Endothelial cell of umbilical vein (primary cell): ENCODE measurements at regions not wholly inside any gene's neighbourhood (a gene's known extent, or its start where the extent isn't known, plus 50 kb on each side); places are given as distances from the start of the nearest gene placed in this dataset.

Experiments used
- BruUV-seq: library from RNA; stranded (reverse); fragments of 400-500 nt; replicated peaks from 2 replicates; lab custom pipeline; 2021; lab: Mats Ljungman, UMichigan
- CTCF ChIA-PET: fragments of 300-600, 350-600 bp; sonication (Branson Sonifier 250); formaldehyde crosslinking; loops from one replicate; lab custom pipeline; 2021; ENCODE audit warnings: antibody characterized with exemption, inconsistent platforms; lab: Charles Lee
- POLR2A ChIA-PET: fragments of 300-600, 350-600 bp; sonication (Branson Sonifier 250); formaldehyde crosslinking; loops from one replicate; lab custom pipeline; 2021; ENCODE audit warnings: antibody characterized with exemption, inconsistent platforms; lab: Charles Lee
- DNase-seq: peaks from one replicate; pipeline ENCODE4 v3.0.0-alpha.2; 2011; ENCODE audit warnings: low read depth, low spot score
- FAIRE-seq: peaks from 2 replicates; lab custom pipeline; 2011; peaks lifted over from hg19 to GRCh38; lab: Jason Lieb, UNC
- H2AFZ ChIP-seq: 2 replicates; pipeline ENCODE4 v1.6.0; 2012; ENCODE audit warnings: low read depth, low read length, control low read depth, inconsistent platforms
- H3K27ac ChIP-seq: 2 replicates; pipeline ENCODE4 v1.5.1; 2011; ENCODE audit warnings: low read depth, mild to moderate bottlenecking, control low read depth, low read length, moderate library complexity; ENCODE audit not compliant: insufficient read depth
- H3K27me3 ChIP-seq, 2 experiments: 2 replicates each; pipeline versions ENCODE4 v1.6.0 to v1.6.1; 2011; ENCODE audit warnings: low read length in 2 of 2, mixed read lengths in 1 of 2; ENCODE audit not compliant: control insufficient read depth in 2 of 2, insufficient read depth in 2 of 2
- H3K36me3 ChIP-seq, 2 experiments: 2 replicates in 1 of 2; 3 replicates in 1 of 2; pipeline ENCODE4 v1.5.1; 2011; ENCODE audit warnings: low read length in 2 of 2, mild to moderate bottlenecking in 1 of 2, moderate library complexity in 1 of 2; ENCODE audit not compliant: control insufficient read depth in 2 of 2, insufficient read depth in 2 of 2; ENCODE audit errors: extremely low read depth in 1 of 2
- H3K4me1 ChIP-seq: 3 replicates; pipeline ENCODE4 v1.5.1; 2011; ENCODE audit warnings: mild to moderate bottlenecking, low read length; ENCODE audit not compliant: control insufficient read depth, insufficient read depth; ENCODE audit errors: extremely low read depth
- H3K4me2 ChIP-seq: 2 replicates; pipeline ENCODE4 v1.6.1; 2011; ENCODE audit warnings: low read length, control low read depth, mixed read lengths; ENCODE audit not compliant: insufficient read depth
- H3K4me3 ChIP-seq, 3 experiments: fragments of 200-600 bp in 1 of 3; sonication (generic), shearing (Covaris generic) in 1 of 3; replicated peaks in 1 of 3; 2 replicates each; pipeline ENCODE4 v1.5.1; 2011 to 2016; ENCODE audit warnings: control low read depth in 3 of 3, low read length in 3 of 3, mild to moderate bottlenecking in 2 of 3, inconsistent platforms in 1 of 3, low read depth in 1 of 3, moderate library complexity in 1 of 3; ENCODE audit not compliant: insufficient read depth in 1 of 3
- H3K79me2 ChIP-seq: 2 replicates; pipeline ENCODE4 v1.6.0; 2012; ENCODE audit warnings: low read length, inconsistent platforms; ENCODE audit not compliant: control insufficient read depth, insufficient read depth
- H3K9ac ChIP-seq: replicated peaks from 2 replicates; pipeline ENCODE3; 2011; ENCODE audit warnings: low read length, control low read depth; ENCODE audit not compliant: insufficient read depth; ENCODE audit errors: extremely low read depth
- H3K9me1 ChIP-seq: replicated peaks from 3 replicates; pipeline ENCODE4 v1.6.0; 2011; ENCODE audit warnings: mild to moderate bottlenecking, low read length; ENCODE audit not compliant: control insufficient read depth, insufficient read depth; ENCODE audit errors: extremely low read depth
- H3K9me3 ChIP-seq: replicated peaks from 2 replicates; pipeline ENCODE4 v1.5.1; 2012; ENCODE audit warnings: low read length, inconsistent platforms; ENCODE audit not compliant: control insufficient read depth, insufficient read depth
- H4K20me1 ChIP-seq: replicated peaks from 2 replicates; pipeline ENCODE3; 2011; ENCODE audit warnings: mild to moderate bottlenecking, low read length; ENCODE audit not compliant: control insufficient read depth, insufficient read depth; ENCODE audit errors: extremely low read depth
- CTCF ChIP-seq, 2 donors: IDR thresholded peaks; 1 replicate in 1 of 2; 2 replicates in 1 of 2; pipeline ENCODE4 v1.5.1; 2011; ENCODE audit warnings: low read length in 2 of 2, mild to moderate bottlenecking in 2 of 2, moderate library complexity in 2 of 2, control low read depth in 1 of 2, inconsistent platforms in 1 of 2, low read depth in 1 of 2; ENCODE audit not compliant: insufficient read depth in 1 of 2; ENCODE audit errors: extremely low read depth in 1 of 2
- EZH2 ChIP-seq: IDR thresholded peaks from 2 replicates; pipeline ENCODE4 v1.6.1; 2012; ENCODE audit warnings: borderline replicate concordance, low read depth, mild to moderate bottlenecking, moderate library complexity, low read length, inconsistent platforms; ENCODE audit not compliant: severe bottlenecking
- FOS ChIP-seq: IDR thresholded peaks from 2 replicates; pipeline ENCODE4 v1.6.1; 2011; ENCODE audit warnings: mild to moderate bottlenecking, low read length, moderate library complexity, borderline replicate concordance; ENCODE audit not compliant: insufficient read depth
- GATA2 ChIP-seq: IDR thresholded peaks from 2 replicates; pipeline ENCODE4 v1.7.0; 2011; ENCODE audit warnings: low read depth, mild to moderate bottlenecking, moderate library complexity, mixed read lengths, low read length; ENCODE audit not compliant: insufficient read length, insufficient read depth
- JUN ChIP-seq: IDR thresholded peaks from 2 replicates; pipeline ENCODE4 v1.6.1; 2011; ENCODE audit warnings: borderline replicate concordance, low read depth; ENCODE audit not compliant: insufficient read length, insufficient read depth
- MAX ChIP-seq: IDR thresholded peaks from 2 replicates; pipeline ENCODE4 v1.6.1; 2011; ENCODE audit not compliant: insufficient read depth, insufficient read length
- MYC ChIP-seq: IDR thresholded peaks from one replicate; pipeline ENCODE4 v1.6.1; 2011; ENCODE audit warnings: mild to moderate bottlenecking, low read depth, low read length
- POLR2A ChIP-seq: IDR thresholded peaks from 2 replicates; pipeline ENCODE4 v1.6.1; 2012; ENCODE audit warnings: low read depth, mild to moderate bottlenecking, control low read depth, low read length
- POLR2AphosphoS5 ChIP-seq: IDR thresholded peaks from 2 replicates; pipeline ENCODE4 v1.6.1; 2012; ENCODE audit warnings: low read depth, mild to moderate bottlenecking, control low read depth, low read length, moderate library complexity; ENCODE audit not compliant: insufficient read depth
- dilution Hi-C: fragments of 300-500 bp; cut with MboI; formaldehyde crosslinking; loops from one replicate; pipeline ENCODE4 v1.15.0; 2019; ENCODE audit warnings: low sequenced_read_pairs; ENCODE audit not compliant: extremely low pct_ligation_motif_present
- intact Hi-C: fragments of 100-400 bp; cut with micrococcal nuclease; formaldehyde crosslinking; loops from one replicate; pipeline ENCODE4 v1.10.0; 2022

DNA sequence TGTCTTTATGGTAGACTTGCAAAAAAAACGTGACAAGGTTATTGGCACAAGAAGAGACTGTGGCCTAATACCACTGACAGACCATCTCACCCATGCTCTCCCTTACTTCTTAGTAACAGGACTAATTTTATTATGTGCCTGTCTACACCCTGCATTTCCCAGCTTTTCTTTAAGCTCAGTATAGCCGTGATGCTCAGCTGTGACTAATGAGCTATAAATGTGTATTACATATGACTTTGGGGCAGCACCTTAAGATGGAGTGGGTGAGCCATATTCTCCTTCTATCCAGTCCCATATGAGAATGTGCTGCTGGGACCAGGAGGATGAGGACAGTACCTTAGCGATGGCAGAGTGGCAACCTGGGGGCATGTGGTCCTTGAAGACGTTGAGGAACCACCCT is 293.5 kb downstream of the RNF144A start:
- TF ChIP-seq POLR2AphosphoS5 (no peak), FOS (no peak), JUN (no peak), GATA2 (no peak), CTCF (IDR thresholded peaks at IDR 0.05; ENCODE audit: extremely low read depth in 1 of 2, insufficient read depth in 1 of 2, low read depth in 1 of 2, low read length in 2 of 2) (no peak), POLR2A (no peak), MAX (no peak), MYC (no peak), EZH2 (no peak)
- Histone ChIP-seq H2AFZ (no peak overlapping the region), H3K9ac (no peak overlapping the region), H3K36me3 (no peaks in the 10 kb centered on the region), H3K79me2 (no peaks in the 10 kb centered on the region), H3K27ac (no peak overlapping the region), H4K20me1 (no peaks in the 10 kb centered on the region), H3K4me1 (no peaks in the 10 kb centered on the region), H3K4me2 (no peak overlapping the region), H3K9me3 (peaks cover 2% of the 10 kb centered on the region), H3K4me3 (no peak overlapping the region), H3K9me1 (no peaks in the 10 kb centered on the region), H3K27me3 (no peaks in the 10 kb centered on the region)
- intact Hi-C loops, result no loop called here
- dilution Hi-C loops, result no loop called here
- CTCF ChIA-PET, result no interaction called here
- POLR2A ChIA-PET, result no interaction called here
- FAIRE-seq (no peak), DNase-seq (no peak)
- no TSS peak for BruUV-seq
